Memory B cell (primary cell): ENCODE measurements at regions not wholly inside any gene's neighbourhood (a gene's known extent, or its start where the extent isn't known, plus 50 kb on each side); places are given as distances from the start of the nearest gene placed in this dataset.
"Not testable (repeated sequence)": the region's sequence is repeated elsewhere in the genome, so short reads cannot be mapped to it uniquely, and the experiment has no call there.

Experiments used
- ATAC-seq: fragments of 150-1000 bp; cut with Tn5 transposase; 2 replicates; pipeline ENCODE4 v1.10.0; 2021; ENCODE audit warnings: low read depth, mild to moderate bottlenecking, moderate library complexity
- DNase-seq, 2 donors: peaks; one replicate each; pipeline ENCODE4 v3.0.0; 2022; ENCODE audit warnings: low spot score in 2 of 2
- H3K27ac Mint-ChIP-seq: one replicate; pipeline ENCODE4 v1.8.0; 2022; ENCODE audit warnings: mild to moderate bottlenecking, moderate library complexity, mixed read lengths
- H3K27me3 Mint-ChIP-seq: one replicate; pipeline ENCODE4 v1.8.0; 2022; ENCODE audit warnings: mixed read lengths
- H3K36me3 Mint-ChIP-seq: one replicate; pipeline ENCODE4 v1.8.0; 2022; ENCODE audit warnings: mild to moderate bottlenecking, mixed read lengths
- H3K4me1 Mint-ChIP-seq: one replicate; pipeline ENCODE4 v1.8.0; 2022; ENCODE audit warnings: mixed read lengths
- H3K4me3 Mint-ChIP-seq: one replicate; pipeline ENCODE4 v1.8.0; 2022; ENCODE audit warnings: mild to moderate bottlenecking, moderate library complexity, mixed read lengths
- H3K9me3 Mint-ChIP-seq: one replicate; pipeline ENCODE4 v1.8.0; 2022; ENCODE audit warnings: mixed read lengths

GRCh38 chr1:221263831-221264767 is 384.9 kb downstream of the HLX start:
- Mint-ChIP-seq H3K27ac (no peak overlapping the region), H3K27me3 (peaks cover 11% of the 10 kb centered on the region), H3K4me3 (no peak overlapping the region), H3K4me1 (peaks cover 2% of the 10 kb centered on the region), H3K9me3 (no peaks in the 10 kb centered on the region), H3K36me3 (no peaks in the 10 kb centered on the region)
- ATAC-seq (peak; percentile 98), DNase-seq (peak; percentile 54 to 57)

DNA sequence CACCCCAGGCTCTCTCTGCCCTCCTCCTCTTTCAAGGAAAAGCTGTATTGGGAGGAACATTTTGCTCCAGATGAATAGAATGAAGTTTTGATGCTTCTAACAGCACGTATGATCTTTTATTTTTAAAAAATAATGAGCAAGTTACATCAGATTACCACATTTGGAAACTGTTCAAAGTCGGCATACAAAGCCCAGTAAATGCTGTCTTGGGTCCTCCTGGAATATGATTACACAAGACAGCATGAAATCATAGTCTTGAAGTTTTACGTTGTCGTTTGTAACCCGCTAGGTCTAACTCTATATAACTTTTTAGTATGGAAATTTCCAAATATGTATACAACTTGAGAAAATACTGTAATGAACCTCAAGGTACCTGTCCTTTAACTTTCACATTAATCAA is 385.6 kb downstream of the HLX start:
- Mint-ChIP-seq H3K4me1 (peaks cover 2% of the 10 kb centered on the region), H3K9me3 (no peaks in the 10 kb centered on the region), H3K27ac (no peak overlapping the region), H3K27me3 (peaks cover 12% of the 10 kb centered on the region), H3K4me3 (no peak overlapping the region), H3K36me3 (no peaks in the 10 kb centered on the region)
- no peak for DNase-seq
- no peak for ATAC-seq

GRCh38 chr1:221268295-221268694 is 389.1 kb downstream of the HLX start:
- DNase-seq (no peak), ATAC-seq (no peak)
- Mint-ChIP-seq H3K4me1 (peaks cover 2% of the 10 kb centered on the region), H3K9me3 (no peaks in the 10 kb centered on the region), H3K4me3 (no peak overlapping the region), H3K36me3 (no peaks in the 10 kb centered on the region), H3K27me3 (peaks cover 5% of the 10 kb centered on the region), H3K27ac (no peak overlapping the region)

DNA sequence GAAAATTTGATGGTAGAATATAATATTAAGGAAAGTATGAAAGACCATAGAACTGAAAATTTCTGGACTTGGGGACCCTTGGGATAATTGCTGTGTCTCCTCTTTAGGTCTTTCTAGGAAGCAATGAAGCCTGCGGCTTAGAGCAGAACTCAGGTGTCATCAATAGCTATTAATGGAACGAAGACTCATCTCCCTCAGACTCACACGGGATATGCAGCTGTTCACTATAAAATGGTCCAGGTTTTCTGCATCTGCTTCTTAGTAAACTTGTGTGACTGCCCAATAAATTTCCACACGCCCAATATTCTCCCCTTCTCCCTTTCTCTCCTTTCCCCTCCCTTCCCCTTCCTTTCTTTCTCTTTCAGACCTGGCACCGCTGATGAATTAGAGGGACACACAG is 392.5 kb downstream of the HLX start:
- peaks cover 7% of the 10 kb centered on the region for H3K27me3 Mint-ChIP-seq

GRCh38 chr1:221272940-221273339 is 393.7 kb downstream of the HLX start:
- Mint-ChIP-seq H3K4me3 (no peak overlapping the region), H3K9me3 (no peaks in the 10 kb centered on the region), H3K36me3 (no peaks in the 10 kb centered on the region), H3K27me3 (peaks cover 7% of the 10 kb centered on the region), H3K4me1 (no peaks in the 10 kb centered on the region), H3K27ac (no peak overlapping the region)
- DNase-seq (no peak), ATAC-seq (no peak)

More for the DNA sequence above, 392.5 kb downstream of the HLX start:
- DNase-seq, result no peak
- Mint-ChIP-seq H3K4me1 (no peaks in the 10 kb centered on the region), H3K4me3 (no peak overlapping the region), H3K9me3 (no peaks in the 10 kb centered on the region), H3K27ac (no peak overlapping the region), H3K36me3 (no peaks in the 10 kb centered on the region)
- ATAC-seq, result no peak

DNA sequence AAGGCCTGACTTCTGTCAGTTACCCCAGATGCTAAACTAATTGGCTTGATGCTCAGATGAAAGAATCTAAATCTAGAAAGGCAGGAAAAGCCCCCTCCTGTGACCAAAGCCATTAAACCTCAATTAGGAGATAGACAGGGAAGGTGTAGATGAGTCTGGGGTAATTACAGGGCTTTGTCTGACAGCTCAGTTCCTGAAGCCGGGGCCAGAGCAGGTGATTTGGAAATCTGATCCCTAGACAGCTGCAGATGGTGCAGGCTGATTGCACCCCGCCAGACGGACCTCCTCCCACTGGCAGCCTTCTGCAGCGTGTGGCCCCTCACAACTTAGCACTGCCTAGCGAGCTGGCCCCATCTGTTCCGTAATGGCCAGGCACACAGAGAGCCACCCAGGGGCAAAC is 395.1 kb downstream of the HLX start:
- H3K27ac Mint-ChIP-seq, result no peak overlapping the region
- ATAC-seq (no peak), DNase-seq (no peak)
- peaks cover 7% of the 10 kb centered on the region for H3K27me3 Mint-ChIP-seq
- H3K4me1 Mint-ChIP-seq, result no peaks in the 10 kb centered on the region
- H3K4me3 Mint-ChIP-seq, result no peak overlapping the region
- H3K36me3 Mint-ChIP-seq, result no peaks in the 10 kb centered on the region
- H3K9me3 Mint-ChIP-seq, result no peaks in the 10 kb centered on the region

- peaks cover 6% of the 10 kb centered on the region for H3K27me3 Mint-ChIP-seq
- ATAC-seq (no peak), DNase-seq (no peak)
- H3K4me3 Mint-ChIP-seq, result no peak overlapping the region
- H3K27ac Mint-ChIP-seq, result no peak overlapping the region
- no peaks in the 10 kb centered on the region for H3K4me1 Mint-ChIP-seq
- H3K36me3 Mint-ChIP-seq, result no peaks in the 10 kb centered on the region
- H3K9me3 Mint-ChIP-seq, result no peaks in the 10 kb centered on the region
Measured at GRCh38 chr1:221276896-221277409, 397.7 kb downstream of the HLX start.

GRCh38 chr1:221279146-221279545 is 399.9 kb downstream of the HLX start:
- ATAC-seq, result no peak
- no peak overlapping the region for H3K27ac Mint-ChIP-seq
- peaks cover 13% of the 10 kb centered on the region for H3K27me3 Mint-ChIP-seq
- no peak overlapping the region for H3K4me3 Mint-ChIP-seq
- no peaks in the 10 kb centered on the region for H3K9me3 Mint-ChIP-seq
- no peaks in the 10 kb centered on the region for H3K36me3 Mint-ChIP-seq
- DNase-seq, result no peak
- no peaks in the 10 kb centered on the region for H3K4me1 Mint-ChIP-seq

- H3K27me3 Mint-ChIP-seq, result peaks cover 12% of the 10 kb centered on the region
- DNase-seq (no peak), ATAC-seq (no peak)
- no peaks in the 10 kb centered on the region for H3K36me3 Mint-ChIP-seq
- H3K27ac Mint-ChIP-seq, result no peak overlapping the region
- no peaks in the 10 kb centered on the region for H3K4me1 Mint-ChIP-seq
- no peak overlapping the region for H3K4me3 Mint-ChIP-seq
- no peaks in the 10 kb centered on the region for H3K9me3 Mint-ChIP-seq
Measured at GRCh38 chr1:221283532-221283931, 404.3 kb downstream of the HLX start.

- H3K4me1 Mint-ChIP-seq, result no peaks in the 10 kb centered on the region
- H3K9me3 Mint-ChIP-seq, result no peaks in the 10 kb centered on the region
- peaks cover 12% of the 10 kb centered on the region for H3K27me3 Mint-ChIP-seq
- H3K4me3 Mint-ChIP-seq, result no peak overlapping the region
- H3K27ac Mint-ChIP-seq, result no peak overlapping the region
- no peaks in the 10 kb centered on the region for H3K36me3 Mint-ChIP-seq
- DNase-seq (no peak), ATAC-seq (no peak)
Measured at GRCh38 chr1:221284028-221284427, 404.8 kb downstream of the HLX start.

DNA sequence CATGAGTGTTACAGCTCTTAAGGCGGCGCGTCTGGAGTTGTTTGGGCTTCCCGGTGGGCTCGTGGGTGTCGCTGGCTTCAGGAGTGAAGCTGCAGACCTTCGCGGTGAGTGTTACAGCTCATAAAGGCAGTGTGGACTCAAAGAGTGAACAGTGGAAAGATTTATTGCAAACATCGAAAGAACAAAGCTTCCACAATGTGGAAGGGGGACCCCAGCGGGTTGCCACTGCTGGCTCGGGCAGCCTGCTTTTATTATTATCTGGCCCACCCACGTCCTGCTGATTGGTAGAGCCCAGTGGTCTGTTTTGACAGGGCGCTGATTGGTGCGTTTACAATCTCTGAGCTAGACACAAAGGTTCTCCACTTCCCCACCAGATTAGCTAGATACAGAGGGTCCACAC is 405.7 kb downstream of the HLX start:
- not testable (repeated sequence) for ATAC-seq, H3K27ac Mint-ChIP-seq, H3K4me1 Mint-ChIP-seq, DNase-seq, H3K9me3 Mint-ChIP-seq, H3K36me3 Mint-ChIP-seq, H3K4me3 Mint-ChIP-seq
- peaks cover 12% of the 10 kb centered on the region for H3K27me3 Mint-ChIP-seq

DNA sequence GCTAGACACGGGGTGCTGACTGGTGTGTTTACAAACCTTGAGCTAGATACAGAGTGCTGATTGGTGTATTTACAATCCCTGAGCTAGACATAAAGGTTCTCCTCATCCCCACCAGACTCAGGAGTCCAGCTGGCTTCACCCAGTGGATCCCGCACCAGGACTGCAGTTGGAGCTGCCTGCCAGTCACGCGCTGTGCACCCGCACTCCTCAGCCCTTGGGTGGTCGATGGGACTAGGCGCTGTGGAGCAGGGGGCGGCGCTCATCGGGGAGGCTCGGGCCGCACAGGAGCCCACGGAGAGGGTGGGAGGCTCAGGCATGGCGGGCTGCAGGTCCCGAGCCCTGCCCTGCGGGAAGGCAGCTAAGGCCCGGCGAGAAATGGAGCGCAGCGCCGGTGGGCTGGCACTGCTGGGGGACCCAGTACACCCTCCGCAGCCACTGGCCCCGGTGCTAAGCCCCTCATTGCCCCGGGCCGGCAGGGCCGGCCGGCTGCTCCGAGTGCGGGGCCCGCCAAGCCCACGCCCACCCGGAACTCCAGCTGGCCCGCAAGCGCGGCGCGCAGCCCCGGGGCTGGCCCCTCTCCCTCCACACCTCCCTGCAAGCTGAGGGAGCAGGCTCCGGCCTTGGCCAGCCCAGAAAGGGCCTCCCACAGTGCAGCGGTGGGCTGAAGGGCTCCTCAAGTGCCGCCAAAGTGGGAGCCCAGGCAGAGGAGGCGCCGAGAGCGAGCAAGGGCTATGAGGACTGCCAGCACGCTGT is 406.4 kb downstream of the HLX start:
- not testable (repeated sequence) for H3K4me3 Mint-ChIP-seq, ATAC-seq, H3K27ac Mint-ChIP-seq, DNase-seq, H3K36me3 Mint-ChIP-seq, H3K4me1 Mint-ChIP-seq, H3K27me3 Mint-ChIP-seq, H3K9me3 Mint-ChIP-seq

- Mint-ChIP-seq H3K27me3 (peaks cover 10% of the 10 kb centered on the region), H3K27ac (no peak overlapping the region), H3K4me3 (no peak overlapping the region), H3K4me1 (no peaks in the 10 kb centered on the region), H3K9me3 (no peaks in the 10 kb centered on the region), H3K36me3 (no peaks in the 10 kb centered on the region)
- no peak for DNase-seq
- no peak for ATAC-seq
Measured at GRCh38 chr1:221286399-221286798, 407.2 kb downstream of the HLX start.

DNA sequence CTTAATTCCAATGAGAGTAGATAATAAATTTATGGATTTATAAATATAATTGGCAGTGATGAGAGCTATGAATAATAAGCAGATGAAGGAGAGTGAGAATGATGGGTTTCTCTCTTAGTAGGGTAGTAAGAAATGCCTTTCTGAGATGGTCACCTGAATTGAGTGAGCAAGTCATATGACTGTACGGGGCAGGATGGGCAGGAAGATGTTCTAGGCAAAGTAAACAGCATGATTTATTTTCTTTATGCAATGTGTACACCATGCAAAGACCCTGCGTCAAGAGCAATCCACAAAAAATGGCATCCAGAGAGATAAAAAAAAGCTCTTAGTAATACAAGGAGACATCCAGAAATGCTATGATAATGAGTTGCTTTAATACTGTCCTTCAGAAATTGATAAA is 409.9 kb downstream of the HLX start:
- H3K27me3 Mint-ChIP-seq, result no peaks in the 10 kb centered on the region
- ATAC-seq (no peak), DNase-seq (no peak)
- no peak overlapping the region for H3K27ac Mint-ChIP-seq
- H3K36me3 Mint-ChIP-seq, result no peaks in the 10 kb centered on the region
- H3K9me3 Mint-ChIP-seq, result no peaks in the 10 kb centered on the region
- H3K4me3 Mint-ChIP-seq, result no peak overlapping the region
- no peaks in the 10 kb centered on the region for H3K4me1 Mint-ChIP-seq
